GM18507 (cell line): ENCODE measurements at regions not wholly inside any gene's neighbourhood (a gene's known extent, or its start where the extent isn't known, plus 50 kb on each side); places are given as distances from the start of the nearest gene placed in this dataset.

Source experiments
- DNase-seq: peaks from one replicate; pipeline ENCODE4 v3.0.0; 2011; ENCODE audit warnings: low read depth; ENCODE audit not compliant: insufficient read length; ENCODE audit errors: extremely low spot score
- FAIRE-seq: peaks from 2 replicates; lab custom pipeline; 2011; peaks lifted over from hg19 to GRCh38; lab: Jason Lieb, UNC

GRCh38 chr20:57880571-57880892 lies 170.7 kb upstream of the PMEPA1 start:
- FAIRE-seq (no peak), DNase-seq (no peak)

- no peak for FAIRE-seq
- no peak for DNase-seq
Measured at GRCh38 chr20:57879779-57880570, 170.2 kb upstream of the PMEPA1 start.

GRCh38 chr20:57879437-57879778 lies 169.6 kb upstream of the PMEPA1 start:
- no peak for DNase-seq
- no peak for FAIRE-seq

GRCh38 chr20:57878786-57879424 lies 169.1 kb upstream of the PMEPA1 start:
- no peak for FAIRE-seq
- no peak for DNase-seq

- no peak for FAIRE-seq
- DNase-seq = no peak
Measured at GRCh38 chr20:57877995-57878394, 168.2 kb upstream of the PMEPA1 start.

GRCh38 chr20:57877131-57877824 lies 167.5 kb upstream of the PMEPA1 start:
- no peak for FAIRE-seq
- DNase-seq = no peak

- no peak for FAIRE-seq
- DNase-seq = no peak
Measured at GRCh38 chr20:57876163-57876562, 166.3 kb upstream of the PMEPA1 start.

GRCh38 chr20:57874141-57874540 lies 164.3 kb upstream of the PMEPA1 start:
- DNase-seq (no peak), FAIRE-seq (no peak)

GRCh38 chr20:57872816-57873409 lies 163.1 kb upstream of the PMEPA1 start:
- DNase-seq = no peak
- no peak for FAIRE-seq

- FAIRE-seq (no peak), DNase-seq (no peak)
Measured at GRCh38 chr20:57871237-57871632, 161.4 kb upstream of the PMEPA1 start.

- DNase-seq (no peak), FAIRE-seq (no peak)
Measured at GRCh38 chr20:57870597-57871236, 160.9 kb upstream of the PMEPA1 start.

- DNase-seq (no peak), FAIRE-seq (no peak)
Measured at GRCh38 chr20:57869951-57870315, 160.1 kb upstream of the PMEPA1 start.

- DNase-seq = no peak
Measured at GRCh38 chr20:57869291-57869950, 159.6 kb upstream of the PMEPA1 start.

GRCh38 chr20:57868310-57868709 lies 158.5 kb upstream of the PMEPA1 start:
- no peak for FAIRE-seq
- no peak for DNase-seq

More at GRCh38 chr20:57869291-57869950, 159.6 kb upstream of the PMEPA1 start:
- FAIRE-seq = no peak

- no peak for FAIRE-seq
- DNase-seq = no peak
Measured at GRCh38 chr20:57867807-57868206, 158.0 kb upstream of the PMEPA1 start.

- DNase-seq = no peak
- FAIRE-seq = no peak
Measured at GRCh38 chr20:57867181-57867803, 157.5 kb upstream of the PMEPA1 start.

- FAIRE-seq (no peak), DNase-seq (no peak)
Measured at GRCh38 chr20:57866250-57867106, 156.7 kb upstream of the PMEPA1 start.

- DNase-seq (no peak), FAIRE-seq (no peak)
Measured at GRCh38 chr20:57865266-57865665, 155.5 kb upstream of the PMEPA1 start.
